GM23248 (cell line): ENCODE measurements at regions not wholly inside any gene's neighbourhood (a gene's known extent, or its start where the extent isn't known, plus 50 kb on each side); places are given as distances from the start of the nearest gene placed in this dataset.

Experiments used
- DNase-seq: peaks from one replicate; pipeline ENCODE4 v3.0.0-alpha.2; 2015
- H2AFZ ChIP-seq: fragments of 200-600 bp; sonication (generic); 2 replicates; pipeline ENCODE4 v1.6.1; 2016; ENCODE audit warnings: antibody characterized with exemption
- H3F3A ChIP-seq: fragments of 200-600 bp; sonication (generic); 2 replicates; pipeline ENCODE4 v1.6.1; 2016; ENCODE audit warnings: mild to moderate bottlenecking, antibody characterized with exemption, mixed run types; ENCODE audit not compliant: insufficient read depth
- H3K27ac ChIP-seq: fragments of 200-600 bp; sonication (generic); 2 replicates; pipeline ENCODE4 v1.5.1; 2016; ENCODE audit warnings: mild to moderate bottlenecking
- H3K27me3 ChIP-seq: fragments of 200-600 bp; sonication (generic); replicated peaks from 2 replicates; pipeline ENCODE4 v1.6.1; 2016; ENCODE audit warnings: mild to moderate bottlenecking; ENCODE audit not compliant: insufficient read depth
- H3K36me3 ChIP-seq: fragments of 200-600 bp; sonication (generic); 2 replicates; pipeline ENCODE4 v1.6.1; 2016; ENCODE audit warnings: low read depth, mild to moderate bottlenecking
- H3K4me1 ChIP-seq: fragments of 200-600 bp; sonication (generic); 2 replicates; pipeline ENCODE4 v1.6.1; 2016; ENCODE audit warnings: mild to moderate bottlenecking; ENCODE audit not compliant: insufficient read depth
- H3K4me2 ChIP-seq: fragments of 200-600 bp; sonication (generic); one replicate; pipeline ENCODE4 v1.6.1; 2016; ENCODE audit warnings: mild to moderate bottlenecking; ENCODE audit not compliant: unreplicated experiment
- H3K4me3 ChIP-seq: fragments of 200-600 bp; sonication (generic); 2 replicates; pipeline ENCODE4 v1.5.1; 2016; ENCODE audit warnings: mild to moderate bottlenecking
- H3K79me2 ChIP-seq: fragments of 200-600 bp; sonication (generic); 2 replicates; pipeline ENCODE4 v1.6.1; 2016; ENCODE audit warnings: mild to moderate bottlenecking; ENCODE audit not compliant: insufficient read depth
- H3K9ac ChIP-seq: fragments of 200-600 bp; sonication (generic); 2 replicates; pipeline ENCODE4 v1.6.1; 2016; ENCODE audit warnings: mild to moderate bottlenecking
- H3K9me2 ChIP-seq: fragments of 200-600 bp; sonication (generic); 2 replicates; pipeline ENCODE4 v1.6.1; 2016; ENCODE audit warnings: mixed run types, mild to moderate bottlenecking, moderate library complexity; ENCODE audit not compliant: insufficient read depth
- H3K9me3 ChIP-seq: fragments of 200-600 bp; sonication (generic); one replicate; pipeline ENCODE4 v1.6.1; 2017; ENCODE audit warnings: low read depth
- H4K20me1 ChIP-seq: fragments of 200-600 bp; sonication (generic); 2 replicates; pipeline ENCODE4 v1.6.0; 2016; ENCODE audit not compliant: insufficient read depth
- EZH2 ChIP-seq: fragments of 200-600 bp; sonication (generic); IDR thresholded peaks from 2 replicates; pipeline ENCODE4 v1.6.1; 2018; ENCODE audit warnings: antibody characterized with exemption, mild to moderate bottlenecking; ENCODE audit not compliant: insufficient read depth, poor library complexity, severe bottlenecking
- EZH2phosphoT487 ChIP-seq: fragments of 200-600 bp; sonication (generic); IDR thresholded peaks from 2 replicates; pipeline ENCODE4 v1.6.1; 2018; ENCODE audit warnings: antibody characterized with exemption, moderate library complexity, mild to moderate bottlenecking, low read depth; ENCODE audit not compliant: insufficient read depth
- WGBS, 2 experiments: methylation state at CpG; one replicate each; pipeline ENCODE4 v1.1.6; 2015 to 2017; ENCODE audit warnings: low lambda C conversion rate in 2 of 2, low coverage in 1 of 2; ENCODE audit errors: missing lambda C conversion rate in 2 of 2; 5-methylcytosine and 5-hydroxymethylcytosine counted together
- in situ Hi-C: fragments of 300-500 bp; cut with MboI; formaldehyde crosslinking; loops from 2 replicates; pipeline ENCODE4 v1.15.0; 2020

- peak; percentile 19 for DNase-seq
- Histone ChIP-seq H3K4me3 (no peak overlapping the region), H3K9me3 (no peaks in the 10 kb centered on the region), H3F3A (no peaks in the 10 kb centered on the region), H3K36me3 (no peaks in the 10 kb centered on the region), H3K27ac (no peak overlapping the region), H3K9me2 (no peaks in the 10 kb centered on the region), H3K79me2 (no peaks in the 10 kb centered on the region), H4K20me1 (no peaks in the 10 kb centered on the region), H3K27me3 (no peaks in the 10 kb centered on the region; the same call in 1 of the 2 replicates), H3K4me2 (no peak overlapping the region), H3K9ac (no peak overlapping the region), H3K4me1 (no peaks in the 10 kb centered on the region), H2AFZ (no peak overlapping the region)
- TF ChIP-seq EZH2phosphoT487 (no peak), EZH2 (no peak)
- in situ Hi-C loops = loop anchor here (25.0 kb wide), 2 partner anchors 543 to 843 kb away; no protein-coding TSS in a partner anchor
- WGBS, 2 experiments = 48 to 52% methylated on average over 2 of the region's 2 CpGs
Measured at GRCh38 chr9:84419031-84419602, 78.6 kb upstream of the SLC28A3 start.

GRCh38 chr9:84424931-84425330, 84.4 kb upstream of the SLC28A3 start:
- H2AFZ ChIP-seq = no peak overlapping the region
- H3K79me2 ChIP-seq = no peaks in the 10 kb centered on the region
- no peaks in the 10 kb centered on the region for H4K20me1 ChIP-seq
- TF ChIP-seq EZH2phosphoT487 = no peak
- H3K4me1 ChIP-seq = no peaks in the 10 kb centered on the region
- no peak overlapping the region for H3K4me2 ChIP-seq
- no peak overlapping the region for H3K27ac ChIP-seq
- H3K9me3 ChIP-seq = no peaks in the 10 kb centered on the region
- H3K36me3 ChIP-seq = no peaks in the 10 kb centered on the region
- DNase-seq = no peak
- H3F3A ChIP-seq = no peaks in the 10 kb centered on the region
- no peaks in the 10 kb centered on the region for H3K27me3 ChIP-seq
- WGBS, 2 experiments = 73 to 78% methylated on average over 2 of the region's 2 CpGs
- no peak overlapping the region for H3K9ac ChIP-seq
- in situ Hi-C loops = loop anchor here (25.0 kb wide), 2 partner anchors 537 to 837 kb away; no protein-coding TSS in a partner anchor
- H3K9me2 ChIP-seq = no peaks in the 10 kb centered on the region
- H3K4me3 ChIP-seq = no peak overlapping the region

GRCh38 chr9:84432746-84433145, 92.2 kb upstream of the SLC28A3 start:
- Histone ChIP-seq H4K20me1 (no peaks in the 10 kb centered on the region), H3K27ac (no peak overlapping the region), H3K9me2 (no peaks in the 10 kb centered on the region), H3K9ac (no peak overlapping the region), H3K27me3 (0 out of 2 replicates have a peak, but pooled peaks cover 2% of the 10 kb centered on the region), H3K9me3 (no peaks in the 10 kb centered on the region), H3K4me1 (no peaks in the 10 kb centered on the region), H3K4me2 (no peak overlapping the region), H3K36me3 (no peaks in the 10 kb centered on the region), H3K79me2 (no peaks in the 10 kb centered on the region), H2AFZ (no peak overlapping the region), H3K4me3 (no peak overlapping the region), H3F3A (no peaks in the 10 kb centered on the region)
- 33 to 64% methylated on average over 1 of the region's 1 CpG for WGBS, 2 experiments
- no peak for DNase-seq
- TF ChIP-seq EZH2phosphoT487 = no peak
- TF ChIP-seq EZH2 = no peak
- in situ Hi-C loops = no loop called here

GRCh38 chr9:84435902-84436301, 95.3 kb upstream of the SLC28A3 start:
- H3K4me1 ChIP-seq = no peaks in the 10 kb centered on the region
- 9 to 12% methylated on average over 6 of the region's 6 CpGs for WGBS, 2 experiments
- H3K4me3 ChIP-seq = no peak overlapping the region
- no peak for TF ChIP-seq EZH2
- no peak for TF ChIP-seq EZH2phosphoT487
- no peaks in the 10 kb centered on the region for H4K20me1 ChIP-seq
- 0 out of 2 replicates have a peak, but pooled peaks cover 2% of the 10 kb centered on the region for H3K27me3 ChIP-seq
- no peak overlapping the region for H3K4me2 ChIP-seq
- H3F3A ChIP-seq = no peaks in the 10 kb centered on the region
- 0 out of 2 replicates have a peak overlapping the region, but pooled peaks have one; percentile 20 for H2AFZ ChIP-seq
- in situ Hi-C loops = no loop called here
- peak; percentile 2 for DNase-seq
- H3K27ac ChIP-seq = no peak overlapping the region
- H3K9me3 ChIP-seq = no peaks in the 10 kb centered on the region
- H3K79me2 ChIP-seq = no peaks in the 10 kb centered on the region
- H3K36me3 ChIP-seq = no peaks in the 10 kb centered on the region
- H3K9ac ChIP-seq = no peak overlapping the region
- no peaks in the 10 kb centered on the region for H3K9me2 ChIP-seq
